Transverse colon (tissue), 4 donors: ENCODE measurements at regions not wholly inside any gene's neighbourhood (a gene's known extent, or its start where the extent isn't known, plus 50 kb on each side); places are given as distances from the start of the nearest gene placed in this dataset.

Source experiments
- DNase-seq: peaks from one replicate; pipeline ENCODE4 v3.0.0-alpha.2; 2019
- H3K27ac ChIP-seq, 4 donors: fragments of 200-600 bp; sonication (generic); 2 replicates each; pipeline ENCODE4 v1.5.1; 2016 to 2018; ENCODE audit warnings: inconsistent platforms in 4 of 4
- H3K27me3 ChIP-seq: fragments of 200-600 bp; sonication (generic); 2 replicates; pipeline ENCODE4 v1.5.1; 2017; ENCODE audit warnings: inconsistent platforms
- H3K36me3 ChIP-seq, 4 donors: fragments of 200-600 bp; sonication (generic); 2 replicates each; pipeline ENCODE4 v1.5.1; 2017 to 2019; ENCODE audit warnings: inconsistent platforms in 4 of 4
- H3K4me1 ChIP-seq, 4 donors: fragments of 200-600 bp; sonication (generic); 2 replicates each; pipeline ENCODE4 v1.5.1; 2017 to 2020; ENCODE audit warnings: inconsistent platforms in 4 of 4
- H3K4me3 ChIP-seq, 4 donors: fragments of 200-600 bp; sonication (generic); 1 replicate in 1 of 4; 2 replicates in 3 of 4; pipeline versions ENCODE4 v1.5.1 to v1.6.1; 2017 to 2019; ENCODE audit warnings: inconsistent platforms in 4 of 4
- H3K9me3 ChIP-seq, 2 donors: fragments of 200-600 bp; sonication (generic); 2 replicates each; pipeline ENCODE4 v1.5.1; 2017 to 2019; ENCODE audit warnings: inconsistent platforms in 2 of 2
- EP300 ChIP-seq: sonication (generic); formaldehyde crosslinking; IDR thresholded peaks from one replicate; pipeline ENCODE4 v1.6.1; 2017; ENCODE audit warnings: antibody characterized with exemption, low read depth
- POLR2A ChIP-seq: fragments of 450-650 bp; IDR thresholded peaks from one replicate; pipeline ENCODE4 v1.6.1; 2016; ENCODE audit warnings: antibody characterized with exemption, mild to moderate bottlenecking, moderate library complexity
- POLR2AphosphoS5 ChIP-seq, 3 donors: sonication (generic); formaldehyde crosslinking; IDR thresholded peaks; one replicate each; pipeline ENCODE4 v1.6.1; 2016; ENCODE audit warnings: antibody characterized with exemption in 3 of 3
- WGBS, 2 donors: methylation state at CpG; one replicate each; pipeline ENCODE4 v1.1.5; 2018; ENCODE audit warnings: low coverage in 1 of 2; 5-methylcytosine and 5-hydroxymethylcytosine counted together
- in situ Hi-C, 4 donors: fragments of 200-750 bp; cut with MboI; loops; one replicate each; pipeline versions ENCODE4 v1.15.0 to v1.15.1; 2017; ENCODE audit warnings: low sequenced_read_pairs in 3 of 4, low pct_ligation_motif_present in 1 of 4, low pct_unique_long_range_greater_than_20kb in 1 of 4
- intact Hi-C: fragments of 100-400 bp; cut with DNase I; formaldehyde crosslinking; loops from one replicate; pipeline ENCODE4 v1.15.1; 2023; ENCODE audit warnings: low total_unique reads
- TF ChIP-seq, protein P1 (sequence below), 5 experiments: fragments of 200-600 bp in 3 of 5; fragments of 450-650 bp in 2 of 5; sonication (generic) in 3 of 5; IDR thresholded peaks; 1 replicate in 2 of 5; 2 replicates in 3 of 5; pipeline ENCODE4 v1.5.1; 2016 to 2017; ENCODE audit warnings: antibody characterized with exemption in 5 of 5, inconsistent platforms in 3 of 5, mild to moderate bottlenecking in 2 of 5, moderate library complexity in 1 of 5

DNA sequence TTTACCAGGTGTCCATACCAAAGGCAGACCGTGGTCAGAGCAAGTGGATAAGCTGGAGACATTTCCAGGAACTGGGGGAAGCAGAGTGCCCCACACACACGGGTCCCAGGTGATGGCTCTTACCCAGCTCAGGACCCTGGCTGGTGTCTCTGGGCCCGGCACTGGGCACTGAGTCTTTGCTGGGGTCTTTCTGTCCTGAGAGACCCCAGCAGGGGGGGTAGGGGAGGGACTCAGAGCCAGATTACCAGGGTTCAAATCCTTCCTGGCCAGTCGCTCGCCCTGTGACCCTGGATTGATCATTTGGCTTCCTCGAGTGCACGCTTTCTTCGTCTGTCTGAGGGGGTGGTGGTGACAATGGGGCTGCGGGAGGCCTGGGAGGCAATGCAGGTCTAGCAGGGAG lies 95.7 kb downstream of the PLXNA1 start:
- Histone ChIP-seq H3K36me3 (no peaks in the 10 kb centered on the region), H3K27ac (no peak overlapping the region), H3K27me3 (no peaks in the 10 kb centered on the region), H3K9me3 (no peaks in the 10 kb centered on the region), H3K4me3 (no peak overlapping the region), H3K4me1 (no peaks in the 10 kb centered on the region)
- in situ Hi-C loops (no loop called here), intact Hi-C loops (no loop called here)
- 77% methylated on average over 9 of the region's 9 CpGs; no CpG with 5 or more reads in 1 of the 2 donors for WGBS, 2 donors
- TF ChIP-seq EP300 (no peak), POLR2A (no peak), POLR2AphosphoS5 (IDR thresholded peaks at IDR 0.05) (no peak)
- TF ChIP-seq, protein P1, sequence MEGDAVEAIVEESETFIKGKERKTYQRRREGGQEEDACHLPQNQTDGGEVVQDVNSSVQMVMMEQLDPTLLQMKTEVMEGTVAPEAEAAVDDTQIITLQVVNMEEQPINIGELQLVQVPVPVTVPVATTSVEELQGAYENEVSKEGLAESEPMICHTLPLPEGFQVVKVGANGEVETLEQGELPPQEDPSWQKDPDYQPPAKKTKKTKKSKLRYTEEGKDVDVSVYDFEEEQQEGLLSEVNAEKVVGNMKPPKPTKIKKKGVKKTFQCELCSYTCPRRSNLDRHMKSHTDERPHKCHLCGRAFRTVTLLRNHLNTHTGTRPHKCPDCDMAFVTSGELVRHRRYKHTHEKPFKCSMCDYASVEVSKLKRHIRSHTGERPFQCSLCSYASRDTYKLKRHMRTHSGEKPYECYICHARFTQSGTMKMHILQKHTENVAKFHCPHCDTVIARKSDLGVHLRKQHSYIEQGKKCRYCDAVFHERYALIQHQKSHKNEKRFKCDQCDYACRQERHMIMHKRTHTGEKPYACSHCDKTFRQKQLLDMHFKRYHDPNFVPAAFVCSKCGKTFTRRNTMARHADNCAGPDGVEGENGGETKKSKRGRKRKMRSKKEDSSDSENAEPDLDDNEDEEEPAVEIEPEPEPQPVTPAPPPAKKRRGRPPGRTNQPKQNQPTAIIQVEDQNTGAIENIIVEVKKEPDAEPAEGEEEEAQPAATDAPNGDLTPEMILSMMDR (IDR thresholded peaks at IDR 0.05), result no peak
- DNase-seq, result no peak

DNA sequence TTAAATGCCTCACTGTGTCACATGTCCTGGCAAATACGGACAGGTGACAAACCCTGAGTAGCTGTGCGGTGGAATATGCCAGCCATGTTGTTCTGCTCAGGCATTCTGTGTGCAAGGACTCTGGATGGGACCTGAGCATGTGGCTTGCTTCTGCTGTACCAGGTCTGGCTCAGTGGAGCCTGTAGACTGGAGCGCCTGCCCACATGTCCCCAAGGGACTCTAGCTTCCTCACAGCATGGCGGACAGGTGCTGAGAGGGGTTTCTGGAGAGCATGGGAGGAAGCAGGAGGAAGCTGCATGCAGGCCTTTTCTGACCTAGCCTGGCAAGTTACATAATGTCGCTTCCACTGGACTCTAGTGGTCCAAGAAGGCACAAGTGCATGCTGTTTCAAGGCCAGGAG lies 96.3 kb downstream of the PLXNA1 start:
- in situ Hi-C loops (no loop called here), intact Hi-C loops (no loop called here)
- TF ChIP-seq POLR2A (no peak), EP300 (no peak), POLR2AphosphoS5 (IDR thresholded peaks at IDR 0.05) (no peak)
- TF ChIP-seq, protein P1 (IDR thresholded peaks at IDR 0.05), result no peak
- Histone ChIP-seq H3K9me3 (no peaks in the 10 kb centered on the region), H3K27me3 (no peaks in the 10 kb centered on the region), H3K27ac (no peak overlapping the region), H3K4me3 (no peak overlapping the region), H3K4me1 (no peaks in the 10 kb centered on the region), H3K36me3 (no peaks in the 10 kb centered on the region)
- WGBS, 2 donors, result 60 to 89% methylated on average over 1 to 5 of the region's 5 CpGs
- no peak for DNase-seq

DNA sequence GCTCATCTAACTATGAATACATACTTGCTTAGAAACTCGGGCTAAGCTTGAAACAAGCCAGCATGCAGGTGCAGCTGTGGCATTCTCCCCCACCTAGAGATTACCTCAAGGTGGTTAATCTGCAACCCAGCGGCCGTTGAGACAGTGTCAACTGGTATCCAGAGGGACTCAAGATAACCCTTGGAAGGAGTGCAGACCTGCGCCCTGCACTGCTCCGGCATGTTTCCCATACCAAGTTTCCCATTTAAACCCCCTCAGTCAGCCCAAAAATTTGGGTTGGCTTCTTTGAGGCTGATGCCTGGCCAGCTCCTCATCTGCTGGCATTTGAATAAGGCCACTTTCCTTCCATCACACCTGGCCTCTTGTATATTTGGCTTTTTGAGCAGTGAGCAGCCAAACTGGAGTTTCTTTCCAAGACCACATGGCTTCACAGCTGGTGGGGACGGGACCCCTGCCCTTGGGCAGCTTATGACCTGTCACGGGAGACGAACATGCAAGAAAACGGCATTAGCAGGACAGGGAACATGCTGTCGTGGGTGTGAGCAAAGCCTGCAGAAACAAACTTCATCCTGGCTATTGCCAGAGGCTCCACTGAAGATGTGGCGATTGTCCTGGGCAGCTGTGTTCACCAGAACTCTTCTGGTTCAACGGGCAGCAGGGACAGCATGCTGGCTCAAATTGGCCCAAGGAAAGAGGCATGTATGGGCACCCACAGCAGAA lies 98.2 kb downstream of the PLXNA1 start:
- no peak overlapping the region for H3K27ac ChIP-seq
- no peak for DNase-seq
- H3K4me1 ChIP-seq, result no peaks in the 10 kb centered on the region
- no peak overlapping the region for H3K4me3 ChIP-seq
- WGBS, 2 donors, result 0 to 81% methylated on average over 1 to 12 of the region's 12 CpGs
- intact Hi-C loops, result no loop called here
- in situ Hi-C loops, result no loop called here
- no peaks in the 10 kb centered on the region for H3K36me3 ChIP-seq
- TF ChIP-seq POLR2AphosphoS5 (IDR thresholded peaks at IDR 0.05) (no peak), EP300 (no peak), POLR2A (no peak)
- TF ChIP-seq, protein P1 (IDR thresholded peaks at IDR 0.05), result no peak
- no peaks in the 10 kb centered on the region for H3K27me3 ChIP-seq
- H3K9me3 ChIP-seq, result no peaks in the 10 kb centered on the region

DNA sequence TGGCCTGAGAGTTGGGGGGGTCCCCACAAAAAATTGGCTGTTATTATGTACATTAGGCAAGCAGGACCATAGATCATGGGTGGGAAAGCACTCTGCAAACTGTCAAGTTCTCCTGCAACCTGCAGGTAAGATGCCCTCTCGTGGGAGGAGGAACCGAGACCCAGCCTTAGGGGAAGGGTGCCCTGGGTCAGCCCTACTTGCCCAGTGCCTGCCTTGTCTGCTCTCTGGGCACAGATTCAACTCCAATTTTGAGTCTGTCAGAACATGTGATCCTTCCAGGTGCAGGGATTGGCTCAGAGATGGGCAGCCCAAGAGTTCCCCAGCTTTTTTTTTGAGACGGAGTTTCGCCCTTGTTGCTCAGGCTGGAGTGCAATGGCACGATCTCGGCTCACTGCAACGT lies 99.2 kb downstream of the PLXNA1 start:
- Histone ChIP-seq H3K4me3 (no peak overlapping the region), H3K9me3 (no peaks in the 10 kb centered on the region), H3K27ac (no peak overlapping the region), H3K4me1 (no peaks in the 10 kb centered on the region), H3K27me3 (no peaks in the 10 kb centered on the region), H3K36me3 (no peaks in the 10 kb centered on the region)
- intact Hi-C loops, result no loop called here
- TF ChIP-seq EP300, result no peak
- TF ChIP-seq, protein P1 (IDR thresholded peaks at IDR 0.05), result no peak
- TF ChIP-seq POLR2AphosphoS5 (IDR thresholded peaks at IDR 0.05), result no peak
- TF ChIP-seq POLR2A, result no peak
- 91% methylated on average over 7 of the region's 7 CpGs; no CpG with 5 or more reads in 1 of the 2 donors for WGBS, 2 donors
- in situ Hi-C loops, result no loop called here
- no peak for DNase-seq
